ENCODE measurements at regions not wholly inside any gene's neighbourhood (a gene's known extent, or its start where the extent isn't known, plus 50 kb on each side); places are given as distances from the start of the nearest gene placed in this dataset.

DNA sequence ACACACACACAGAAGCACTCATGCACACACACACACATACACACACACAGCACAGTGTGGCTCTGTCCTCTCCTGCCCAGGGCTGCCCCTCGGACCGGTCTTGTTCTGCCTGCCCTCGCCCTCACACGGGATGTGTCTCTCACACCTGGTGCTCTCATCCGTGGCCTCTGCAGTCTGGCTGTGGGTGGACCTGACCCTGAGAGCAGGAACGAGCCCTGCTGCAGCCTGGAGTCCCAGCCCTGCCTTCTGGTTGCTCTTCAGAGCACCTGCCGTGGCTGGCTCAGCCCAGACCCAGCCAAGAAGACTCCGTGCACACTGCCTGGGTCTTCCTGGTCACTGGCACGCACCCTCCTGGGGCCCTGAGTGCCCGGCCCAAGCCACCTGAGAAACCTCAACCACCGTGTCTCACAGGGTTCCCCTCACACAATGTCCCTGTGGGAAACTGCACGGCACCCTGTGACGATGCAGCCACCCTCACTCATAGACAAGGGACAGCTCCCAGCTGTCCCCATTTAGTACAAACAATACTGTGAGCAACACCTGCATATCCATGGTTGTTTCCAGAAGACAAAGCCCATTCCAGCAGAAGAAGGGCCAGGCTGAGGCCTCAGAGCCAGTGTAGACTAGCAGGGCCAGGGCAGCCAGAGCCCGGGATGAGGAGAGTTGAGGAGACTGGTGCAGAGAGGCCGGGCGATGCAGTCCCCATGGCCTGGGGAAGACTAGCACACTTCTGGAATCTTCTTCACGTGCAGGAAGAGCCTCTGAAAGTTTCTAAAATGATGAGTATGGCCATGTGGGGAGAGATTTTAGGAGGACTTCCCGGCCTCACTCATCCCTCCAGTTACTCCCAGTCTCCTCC, 234.0 kb downstream of the NPHP4 start:
- Mint-ChIP-seq H3K27ac (no peak overlapping the region), H3K4me3 (no peak overlapping the region), H3K4me1 (no peaks in the 10 kb centered on the region), H3K36me3 (ENCODE audit: low read depth) (no peaks in the 10 kb centered on the region), H3K9me3 (peaks cover 3% of the 10 kb centered on the region), H3K27me3 (peaks cover 17% of the 10 kb centered on the region)
- no peak for ATAC-seq (replicated peaks)

DNA sequence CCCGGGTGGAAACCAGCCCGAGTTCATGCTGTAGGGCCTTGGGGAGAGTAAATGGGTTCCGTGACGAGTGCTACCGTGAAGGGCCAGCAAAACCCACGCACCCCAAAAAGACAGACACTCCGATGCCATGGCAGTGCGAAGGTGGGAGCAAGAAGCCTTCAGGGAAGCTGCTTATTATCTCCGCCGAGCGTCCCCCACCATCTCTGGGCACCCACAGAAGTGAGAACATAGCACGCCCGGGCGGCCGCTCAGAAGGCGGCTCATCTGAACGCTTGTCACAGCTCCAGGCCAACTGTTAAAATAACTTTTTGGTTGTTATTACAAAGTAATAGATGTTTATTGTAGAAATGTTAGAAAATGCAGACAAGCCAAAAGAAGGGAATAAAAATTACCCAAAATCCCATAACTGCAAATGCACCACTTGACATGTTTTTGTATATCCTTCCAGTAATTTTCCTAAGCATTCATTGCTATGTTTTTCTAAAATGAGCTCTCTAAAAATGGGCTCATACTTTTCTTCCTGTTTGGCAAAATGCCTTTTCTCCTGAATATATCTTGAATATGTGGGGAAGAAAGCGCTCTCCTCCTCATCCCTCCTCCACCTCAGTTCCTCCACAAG, 234.9 kb downstream of the NPHP4 start:
- Mint-ChIP-seq H3K27me3 (peaks cover 19% of the 10 kb centered on the region), H3K9me3 (peaks cover 3% of the 10 kb centered on the region), H3K4me1 (no peaks in the 10 kb centered on the region), H3K36me3 (ENCODE audit: low read depth) (no peaks in the 10 kb centered on the region), H3K27ac (no peak overlapping the region), H3K4me3 (no peak overlapping the region)
- ATAC-seq (replicated peaks), result no peak

DNA sequence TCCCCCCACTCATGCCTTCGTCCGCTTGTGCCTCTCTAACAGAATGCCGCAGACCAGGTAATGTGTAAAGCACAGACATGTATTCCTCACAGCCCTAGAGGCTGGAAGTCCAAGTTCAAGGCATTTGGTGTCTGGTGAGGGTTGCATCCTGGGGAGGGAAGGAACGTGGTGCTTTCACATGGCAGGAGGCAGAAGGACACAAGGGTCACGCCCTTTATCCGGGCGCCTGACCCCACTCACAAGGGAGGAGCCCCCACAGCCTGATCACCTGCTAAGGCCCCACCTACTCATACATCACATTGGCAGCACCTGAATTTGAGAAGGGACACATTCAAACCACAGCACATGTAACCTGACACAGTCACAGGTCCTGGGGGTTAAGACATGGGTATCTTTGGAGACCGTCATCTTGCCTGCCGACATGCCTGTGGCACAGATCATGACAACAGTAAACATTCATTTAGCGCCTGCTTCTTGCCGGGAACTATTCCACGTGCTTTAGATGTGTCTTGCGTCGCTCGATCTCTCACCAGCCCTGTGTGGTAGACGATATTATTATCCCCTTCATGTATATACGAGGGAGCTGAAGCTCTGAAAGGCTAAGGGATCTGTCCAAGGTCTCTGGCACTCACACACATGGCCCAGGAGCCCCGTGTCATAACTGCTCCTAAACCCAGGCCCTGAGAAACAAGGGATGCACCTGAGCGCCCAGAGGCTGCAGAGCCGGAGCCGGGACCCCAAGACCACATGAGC, 235.6 kb downstream of the NPHP4 start:
- Mint-ChIP-seq H3K9me3 (peaks cover 3% of the 10 kb centered on the region), H3K36me3 (ENCODE audit: low read depth) (no peaks in the 10 kb centered on the region), H3K27ac (no peak overlapping the region), H3K4me3 (no peak overlapping the region), H3K27me3 (peaks cover 16% of the 10 kb centered on the region), H3K4me1 (no peaks in the 10 kb centered on the region)
- no peak for ATAC-seq (replicated peaks)

- peaks cover 16% of the 10 kb centered on the region for H3K27me3 Mint-ChIP-seq
- no peaks in the 10 kb centered on the region for H3K36me3 Mint-ChIP-seq (ENCODE audit: low read depth)
- H3K27ac Mint-ChIP-seq, result no peak overlapping the region
- no peak for ATAC-seq (replicated peaks)
- H3K4me1 Mint-ChIP-seq, result no peaks in the 10 kb centered on the region
- no peak overlapping the region for H3K4me3 Mint-ChIP-seq
- peaks cover 3% of the 10 kb centered on the region for H3K9me3 Mint-ChIP-seq
These were observed 236.6 kb downstream of the NPHP4 start for GRCh38 chr1:5755552-5756125.

GRCh38 chr1:5754817-5755551, 237.2 kb downstream of the NPHP4 start:
- Mint-ChIP-seq H3K9me3 (no peaks in the 10 kb centered on the region), H3K4me1 (no peaks in the 10 kb centered on the region), H3K27ac (no peak overlapping the region), H3K4me3 (no peak overlapping the region), H3K27me3 (peaks cover 14% of the 10 kb centered on the region), H3K36me3 (ENCODE audit: low read depth) (no peaks in the 10 kb centered on the region)
- ATAC-seq (replicated peaks), result no peak

GRCh38 chr1:5753549-5754421, 238.4 kb downstream of the NPHP4 start:
- Mint-ChIP-seq H3K9me3 (no peaks in the 10 kb centered on the region), H3K4me3 (no peak overlapping the region), H3K36me3 (ENCODE audit: low read depth) (no peaks in the 10 kb centered on the region), H3K27ac (no peak overlapping the region), H3K4me1 (no peaks in the 10 kb centered on the region), H3K27me3 (peaks cover 18% of the 10 kb centered on the region)
- no peak for ATAC-seq (replicated peaks)

DNA sequence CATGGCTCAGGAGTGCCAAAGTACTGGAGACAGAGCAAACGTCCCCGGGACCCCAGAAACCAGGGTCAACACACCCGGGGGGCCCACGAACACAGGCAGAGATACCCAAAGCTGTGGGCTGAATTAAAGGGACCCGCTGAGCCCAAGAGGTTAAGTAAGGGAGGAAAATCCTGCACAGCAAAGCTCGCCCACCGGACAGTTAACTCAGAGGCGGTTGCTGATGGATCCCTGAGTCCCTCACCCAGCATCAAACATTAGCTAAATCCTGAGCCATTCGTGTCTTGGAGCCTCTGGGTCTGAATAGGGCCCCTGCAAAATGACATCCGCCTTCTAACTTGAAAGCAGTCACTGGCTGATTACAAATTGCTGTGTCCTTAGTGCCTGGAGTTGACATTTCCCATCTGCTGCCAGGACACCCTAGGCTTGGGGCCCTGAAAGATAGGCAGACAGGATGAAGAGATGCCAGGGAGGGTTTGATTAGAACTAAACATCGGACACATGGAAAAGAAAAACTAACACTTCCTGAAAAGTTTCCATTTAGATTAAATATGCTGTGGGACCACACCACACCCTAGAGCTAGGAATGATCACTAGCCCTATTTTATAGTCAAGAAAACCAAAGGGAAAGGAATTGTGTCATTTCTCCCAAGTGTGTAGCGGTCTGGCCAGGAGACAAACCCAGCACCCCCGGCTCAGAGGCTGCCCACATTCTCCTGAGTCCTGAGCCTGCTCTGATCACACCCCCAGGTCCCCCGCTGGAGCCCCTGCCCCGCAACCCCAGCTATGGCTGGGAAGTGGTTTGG, 239.3 kb downstream of the NPHP4 start:
- H3K27ac Mint-ChIP-seq, result no peak overlapping the region
- H3K9me3 Mint-ChIP-seq, result no peaks in the 10 kb centered on the region
- H3K4me3 Mint-ChIP-seq, result no peak overlapping the region
- no peak for ATAC-seq (replicated peaks)
- no peaks in the 10 kb centered on the region for H3K36me3 Mint-ChIP-seq (ENCODE audit: low read depth)
- peaks cover 17% of the 10 kb centered on the region for H3K27me3 Mint-ChIP-seq
- no peaks in the 10 kb centered on the region for H3K4me1 Mint-ChIP-seq

DNA sequence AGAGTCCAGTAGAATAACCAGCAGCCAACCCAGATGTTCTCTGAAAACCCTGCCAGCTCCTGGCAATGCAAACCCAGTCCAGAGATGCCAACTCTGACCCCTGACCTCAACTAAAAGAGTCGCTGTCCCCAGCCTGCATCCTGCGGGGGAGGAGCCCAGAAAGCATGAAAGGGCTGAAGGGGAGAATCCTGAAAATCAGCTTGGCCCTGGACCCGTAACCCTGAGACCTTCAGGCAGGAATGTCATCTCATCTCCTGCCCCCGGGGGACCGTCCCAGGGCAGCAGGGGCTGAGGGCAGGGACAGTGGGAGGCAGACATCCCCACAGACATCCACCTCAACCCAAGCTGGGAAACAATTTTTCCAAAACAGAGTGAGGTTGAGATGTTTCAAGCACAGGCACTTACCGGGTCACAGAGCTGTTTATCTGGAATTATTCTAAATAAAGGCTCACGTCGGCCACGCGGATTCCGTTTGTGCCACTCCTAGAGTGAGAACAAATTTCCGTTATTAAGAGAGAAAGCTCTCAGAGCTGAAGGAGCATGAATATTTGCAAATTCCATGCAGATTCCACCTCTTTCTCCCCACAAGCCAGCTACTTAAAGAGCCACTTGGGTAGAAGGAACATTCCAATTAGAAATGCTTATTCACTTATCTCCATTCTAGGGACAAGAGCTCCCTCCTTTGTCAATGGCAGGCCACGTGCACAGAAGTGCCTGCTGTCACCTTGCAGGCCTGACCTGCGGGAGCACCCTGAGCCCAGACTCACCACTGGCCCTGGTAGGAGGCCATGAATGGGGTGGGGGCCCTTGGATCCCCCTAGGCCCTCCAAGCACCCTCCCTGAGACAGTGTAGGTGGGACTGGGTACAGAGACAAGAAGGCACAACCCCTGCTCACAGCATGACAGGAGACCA, 240.1 kb downstream of the NPHP4 start:
- no peak for ATAC-seq (replicated peaks)
- Mint-ChIP-seq H3K27ac (no peak overlapping the region), H3K9me3 (no peaks in the 10 kb centered on the region), H3K36me3 (ENCODE audit: low read depth) (no peaks in the 10 kb centered on the region), H3K27me3 (peaks cover 17% of the 10 kb centered on the region), H3K4me3 (no peak overlapping the region), H3K4me1 (no peaks in the 10 kb centered on the region)

DNA sequence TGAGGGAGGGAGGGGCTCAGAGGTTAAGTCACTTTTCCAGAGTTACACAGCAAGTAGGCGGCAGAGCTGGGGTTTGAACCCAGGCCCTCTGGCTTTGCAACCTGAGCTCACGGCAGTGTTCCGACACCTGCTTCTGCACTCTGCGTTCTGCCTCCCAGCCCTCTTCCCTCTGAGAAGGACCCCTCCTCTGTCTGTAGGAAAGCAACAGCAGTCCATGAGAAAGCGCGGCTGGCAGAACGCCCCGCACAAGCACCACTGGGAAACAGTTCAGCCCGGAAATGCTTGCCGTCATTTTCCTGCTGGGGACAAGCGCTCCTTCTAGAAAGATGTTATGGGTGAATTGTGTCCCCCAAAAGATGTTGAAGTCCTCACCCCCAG, 241.1 kb downstream of the NPHP4 start:
- H3K36me3 Mint-ChIP-seq (ENCODE audit: low read depth), result no peaks in the 10 kb centered on the region
- no peak for ATAC-seq (replicated peaks)
- peaks cover 14% of the 10 kb centered on the region for H3K27me3 Mint-ChIP-seq
- H3K4me1 Mint-ChIP-seq, result no peaks in the 10 kb centered on the region
- no peak overlapping the region for H3K4me3 Mint-ChIP-seq
- H3K27ac Mint-ChIP-seq, result no peak overlapping the region
- no peaks in the 10 kb centered on the region for H3K9me3 Mint-ChIP-seq

DNA sequence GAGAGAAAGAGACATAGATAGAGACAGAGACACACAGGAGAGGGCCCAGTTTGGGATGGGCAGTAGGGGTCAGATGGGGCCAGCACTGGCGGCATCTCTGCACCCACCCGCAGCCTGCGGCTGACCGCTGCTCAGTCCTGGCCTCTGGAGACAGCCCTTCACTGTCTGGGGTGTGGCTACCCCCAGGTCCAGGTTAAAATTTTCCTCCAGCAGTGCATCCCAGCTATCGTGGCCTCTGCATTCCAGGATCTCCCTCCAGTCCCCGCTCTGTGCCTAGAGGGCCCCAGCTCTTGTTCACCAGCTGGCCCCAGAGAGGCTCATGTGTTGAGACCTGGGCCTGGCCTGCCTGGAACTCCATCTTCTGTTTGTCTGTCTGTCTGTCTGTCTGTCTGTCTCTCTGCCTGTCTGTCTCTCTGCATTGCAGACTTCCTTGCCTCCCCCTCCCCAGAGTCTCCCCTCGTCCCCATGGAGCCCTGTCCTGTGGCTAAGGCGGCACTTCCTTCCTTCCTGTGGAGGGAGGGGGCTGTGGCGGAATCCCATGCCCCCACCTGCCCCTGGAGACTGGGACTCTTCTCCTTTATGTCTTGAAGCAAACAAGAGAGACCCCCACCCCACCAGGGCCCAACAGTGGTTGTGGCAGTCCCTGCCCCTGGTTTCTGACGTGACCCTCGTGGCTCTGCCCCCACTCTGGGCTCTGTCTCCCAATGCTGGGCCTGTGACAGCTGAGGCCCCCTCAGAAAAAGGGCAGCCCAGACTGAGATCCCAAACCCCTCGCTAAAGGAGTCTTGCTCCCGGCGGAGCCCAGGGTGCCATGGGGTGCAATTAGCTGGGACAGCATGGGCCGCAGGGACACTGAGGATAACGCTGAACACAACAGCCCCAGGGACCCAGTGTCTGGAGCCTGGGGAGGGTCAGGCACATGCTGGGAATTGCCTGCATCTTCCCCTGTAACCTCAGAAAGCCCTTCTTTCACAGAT, 241.8 kb downstream of the NPHP4 start:
- Mint-ChIP-seq H3K27ac (no peak overlapping the region), H3K4me3 (no peak overlapping the region), H3K9me3 (no peaks in the 10 kb centered on the region), H3K36me3 (ENCODE audit: low read depth) (no peaks in the 10 kb centered on the region), H3K4me1 (no peaks in the 10 kb centered on the region), H3K27me3 (peaks cover 18% of the 10 kb centered on the region)
- no peak for ATAC-seq (replicated peaks)
